ENCODE measurements at regions not wholly inside any gene's neighbourhood (a gene's known extent, or its start where the extent isn't known, plus 50 kb on each side); places are given as distances from the start of the nearest gene placed in this dataset.

DNA sequence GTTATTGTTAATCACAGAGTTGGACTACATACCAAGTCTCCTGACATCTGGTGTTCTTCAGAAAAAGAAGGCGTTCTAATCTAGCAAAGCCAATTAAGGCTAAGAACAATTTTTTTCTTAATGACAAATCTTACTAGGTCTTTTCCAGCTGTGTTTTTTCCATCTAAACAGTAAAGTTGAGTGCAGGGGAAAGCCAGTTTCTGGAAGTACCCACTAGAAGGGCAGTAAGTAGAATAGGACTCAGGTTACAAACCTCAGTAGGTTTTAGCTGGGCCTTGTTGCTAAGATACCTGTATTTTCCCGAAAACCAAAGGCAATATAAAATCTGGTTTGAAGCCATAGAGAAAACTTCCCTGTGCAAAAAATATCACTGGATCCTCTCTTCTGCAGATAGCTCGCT lies 351.9 kb downstream of the ETS1 start:
- TF ChIP-seq, protein P1, sequence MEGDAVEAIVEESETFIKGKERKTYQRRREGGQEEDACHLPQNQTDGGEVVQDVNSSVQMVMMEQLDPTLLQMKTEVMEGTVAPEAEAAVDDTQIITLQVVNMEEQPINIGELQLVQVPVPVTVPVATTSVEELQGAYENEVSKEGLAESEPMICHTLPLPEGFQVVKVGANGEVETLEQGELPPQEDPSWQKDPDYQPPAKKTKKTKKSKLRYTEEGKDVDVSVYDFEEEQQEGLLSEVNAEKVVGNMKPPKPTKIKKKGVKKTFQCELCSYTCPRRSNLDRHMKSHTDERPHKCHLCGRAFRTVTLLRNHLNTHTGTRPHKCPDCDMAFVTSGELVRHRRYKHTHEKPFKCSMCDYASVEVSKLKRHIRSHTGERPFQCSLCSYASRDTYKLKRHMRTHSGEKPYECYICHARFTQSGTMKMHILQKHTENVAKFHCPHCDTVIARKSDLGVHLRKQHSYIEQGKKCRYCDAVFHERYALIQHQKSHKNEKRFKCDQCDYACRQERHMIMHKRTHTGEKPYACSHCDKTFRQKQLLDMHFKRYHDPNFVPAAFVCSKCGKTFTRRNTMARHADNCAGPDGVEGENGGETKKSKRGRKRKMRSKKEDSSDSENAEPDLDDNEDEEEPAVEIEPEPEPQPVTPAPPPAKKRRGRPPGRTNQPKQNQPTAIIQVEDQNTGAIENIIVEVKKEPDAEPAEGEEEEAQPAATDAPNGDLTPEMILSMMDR (IDR thresholded peaks at IDR 0.05) = no peak
- no peak for DNase-seq (ENCODE audit: low spot score)
- no peak for ATAC-seq (ENCODE audit: low FRiP score)

DNA sequence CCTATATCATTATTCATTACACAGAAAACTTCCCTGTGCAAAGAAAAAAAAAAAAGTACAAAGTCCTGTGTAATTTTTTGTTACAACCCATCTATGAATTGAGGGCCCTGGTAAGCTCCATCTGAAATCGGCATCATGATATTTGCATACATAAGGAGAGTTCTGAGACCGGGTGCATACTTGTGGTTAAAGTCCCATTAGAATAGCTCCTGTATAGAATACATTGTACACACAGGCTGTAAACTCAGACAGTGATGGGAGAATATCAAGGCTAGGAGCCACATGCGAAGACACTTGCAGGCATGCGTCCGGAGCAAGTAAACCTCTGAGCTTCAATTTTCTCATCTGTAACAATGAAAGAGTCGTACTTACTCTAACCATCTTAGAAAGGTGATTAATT lies 353.2 kb downstream of the ETS1 start:
- DNase-seq (ENCODE audit: low spot score) (no peak), ATAC-seq (ENCODE audit: low FRiP score) (no peak)
- TF ChIP-seq, protein P1 (IDR thresholded peaks at IDR 0.05) = no peak

DNA sequence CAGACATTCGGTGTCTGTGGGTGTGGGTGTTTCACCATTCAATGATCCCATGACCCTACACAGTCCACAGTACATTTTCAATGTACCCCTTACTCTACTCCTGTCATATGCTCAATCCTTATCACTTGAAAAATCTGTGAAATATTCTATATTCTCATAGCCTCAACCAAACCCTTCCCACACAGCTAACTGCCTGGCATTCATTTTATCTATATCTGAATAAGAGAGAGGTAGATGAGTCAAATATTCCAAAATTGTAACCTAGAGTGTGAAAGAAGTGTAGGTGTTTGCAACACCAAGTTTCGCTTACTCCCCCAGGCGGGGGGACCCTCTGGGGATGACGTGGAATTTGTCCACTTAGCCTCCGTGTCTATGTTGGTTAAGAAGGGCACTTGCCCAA lies 354.8 kb downstream of the ETS1 start:
- TF ChIP-seq, protein P1 (IDR thresholded peaks at IDR 0.05) = no peak
- ATAC-seq (ENCODE audit: low FRiP score) = no peak
- no peak for DNase-seq (ENCODE audit: low spot score)

DNA sequence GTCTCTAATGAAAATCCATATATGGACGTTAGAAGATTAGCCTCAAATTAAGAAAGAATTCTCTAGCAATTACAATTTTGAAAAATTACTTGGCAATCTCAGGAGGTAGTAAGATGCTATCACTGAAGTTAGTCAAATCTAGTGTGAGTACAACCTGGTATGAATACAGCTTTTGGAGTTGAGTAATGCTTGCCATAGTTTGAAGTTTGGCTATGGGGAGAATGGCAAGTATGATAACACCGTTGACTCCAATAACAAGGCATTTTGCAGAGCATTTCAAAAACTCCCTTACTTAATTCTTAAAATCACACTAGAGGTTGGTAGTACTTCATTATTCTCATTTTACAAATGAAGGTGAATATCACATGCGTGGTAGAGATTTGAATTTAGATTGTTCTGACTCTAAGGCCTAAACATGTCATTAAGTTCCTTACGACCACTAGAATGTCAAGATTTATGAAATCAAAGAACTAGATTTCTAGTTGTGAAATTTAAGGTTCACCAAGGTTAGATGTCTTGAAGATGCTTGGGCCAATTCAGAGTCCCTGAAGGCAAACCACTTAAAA lies 355.4 kb downstream of the ETS1 start:
- ATAC-seq (ENCODE audit: low FRiP score) (no peak), DNase-seq (ENCODE audit: low spot score) (no peak)
- TF ChIP-seq, protein P1 (IDR thresholded peaks at IDR 0.05) = no peak

DNA sequence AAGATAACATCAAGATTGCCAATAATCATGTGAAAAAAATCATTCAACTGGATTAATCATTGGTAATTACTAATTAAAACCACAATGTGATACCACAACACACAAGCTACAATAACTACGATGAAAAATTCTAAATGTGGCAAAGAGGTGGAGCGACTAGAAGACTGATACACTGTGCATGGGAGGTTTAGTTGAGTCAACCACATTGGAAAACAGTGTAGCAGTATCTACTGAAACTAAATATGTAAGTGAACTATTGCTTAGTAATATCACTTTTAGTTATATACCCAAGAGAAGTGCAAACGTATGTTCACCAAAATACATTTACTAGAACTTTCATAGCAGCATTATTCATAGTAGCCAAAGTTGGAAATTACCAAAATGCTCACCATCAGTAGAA lies 359.9 kb downstream of the ETS1 start:
- DNase-seq (ENCODE audit: low spot score) = no peak
- TF ChIP-seq, protein P1 (IDR thresholded peaks at IDR 0.05) = no peak
- ATAC-seq (ENCODE audit: low FRiP score) = no peak

DNA sequence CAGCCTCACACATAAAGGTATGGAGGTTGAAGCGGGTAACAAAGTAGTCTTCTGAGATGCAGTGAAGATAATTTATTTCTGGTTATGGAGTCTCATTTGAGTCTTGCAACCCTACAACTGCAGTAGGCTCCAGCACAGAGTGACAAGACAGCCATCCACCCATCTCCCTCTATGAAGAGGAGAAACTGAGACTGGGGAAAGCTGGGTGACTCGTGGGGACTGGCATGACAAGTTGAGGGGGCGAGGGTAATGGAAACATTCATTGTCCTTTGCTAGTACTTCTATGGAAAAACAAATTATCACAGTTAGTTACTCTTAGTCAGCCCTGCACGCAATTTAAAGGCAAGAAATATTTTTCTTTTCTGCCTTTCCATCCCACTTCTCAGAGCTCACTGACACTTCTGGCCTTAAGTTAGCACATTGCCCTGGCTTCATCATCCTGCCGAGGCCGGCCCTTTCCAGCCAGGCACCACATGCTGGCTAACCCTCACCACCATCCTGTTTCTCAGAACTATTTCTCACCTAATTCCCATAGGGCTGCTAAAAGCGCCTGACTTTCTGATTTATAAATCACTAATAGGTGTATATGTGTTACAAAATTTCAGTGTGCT lies 361.1 kb downstream of the ETS1 start:
- DNase-seq (ENCODE audit: low spot score) (no peak), ATAC-seq (ENCODE audit: low FRiP score) (no peak)
- TF ChIP-seq, protein P1 (IDR thresholded peaks at IDR 0.05) = no peak

DNA sequence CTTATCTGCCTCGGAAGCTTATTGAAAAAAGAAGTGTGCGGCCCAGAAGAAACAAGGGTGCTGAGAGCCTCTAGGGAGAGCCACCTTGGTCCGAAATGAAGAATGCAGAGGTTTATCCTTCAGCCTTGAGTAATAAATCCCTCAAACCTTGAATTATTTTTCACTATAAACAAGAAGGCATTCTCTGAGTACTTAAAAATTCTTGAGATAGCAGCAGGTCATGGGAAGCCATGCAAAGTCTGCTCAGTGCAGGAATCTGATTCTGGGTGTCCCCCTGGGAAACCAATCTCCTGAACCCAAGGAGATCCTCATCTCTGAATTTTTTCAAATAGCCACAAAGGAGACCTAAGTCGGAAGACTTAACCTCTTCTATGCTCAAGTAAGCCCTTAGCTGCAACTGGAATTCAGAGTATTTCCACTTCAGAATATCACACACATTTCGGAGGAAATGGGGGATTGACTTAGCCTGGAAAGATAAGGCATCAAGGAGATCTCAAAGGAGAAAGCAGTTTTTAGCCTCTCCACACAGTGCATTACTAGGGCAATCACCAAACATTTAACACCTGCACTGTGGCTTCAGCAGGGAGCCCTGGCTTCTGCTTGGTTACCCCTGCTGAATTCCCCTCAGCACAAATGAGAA lies 365.0 kb downstream of the ETS1 start:
- TF ChIP-seq, protein P1 (IDR thresholded peaks at IDR 0.05) = no peak
- DNase-seq (ENCODE audit: low spot score) (no peak), ATAC-seq (ENCODE audit: low FRiP score) (no peak)

All from omental fat pad (tissue), 3 donors.